GM21423 (cell line): ENCODE measurements at regions not wholly inside any gene's neighbourhood (a gene's known extent, or its start where the extent isn't known, plus 50 kb on each side); places are given as distances from the start of the nearest gene placed in this dataset.

Experiments
- ATAC-seq: cut with Tn5 transposase; IDR thresholded peaks from one replicate; pipeline ENCODE4 v1.9.1; 2021; ENCODE audit warnings: mild to moderate bottlenecking, moderate library complexity; ENCODE audit not compliant: unreplicated experiment

DNA sequence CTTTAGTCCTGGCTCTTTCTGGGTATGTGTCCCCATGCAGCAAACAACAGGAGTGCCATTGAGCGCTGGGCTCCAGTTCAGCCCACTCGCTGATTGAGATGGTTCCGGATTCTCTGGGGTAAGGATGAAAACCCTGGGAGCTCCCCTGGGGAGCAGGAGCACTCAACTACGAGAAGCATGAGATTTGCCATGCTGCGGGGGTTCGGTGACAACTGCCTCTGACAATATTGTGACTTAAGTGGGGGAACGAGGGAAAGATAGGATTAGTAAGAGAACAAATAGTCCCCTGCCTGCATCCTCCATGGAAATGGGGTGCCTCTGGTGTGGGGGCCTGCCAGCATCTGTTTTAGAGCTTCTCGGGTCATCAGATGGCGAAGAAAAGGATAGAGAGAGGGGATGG is 123.6 kb upstream of the IPO9 start:
- ATAC-seq: no peak

GRCh38 chr1:201706109-201706508 is 122.8 kb upstream of the IPO9 start:
- ATAC-seq: no peak

DNA sequence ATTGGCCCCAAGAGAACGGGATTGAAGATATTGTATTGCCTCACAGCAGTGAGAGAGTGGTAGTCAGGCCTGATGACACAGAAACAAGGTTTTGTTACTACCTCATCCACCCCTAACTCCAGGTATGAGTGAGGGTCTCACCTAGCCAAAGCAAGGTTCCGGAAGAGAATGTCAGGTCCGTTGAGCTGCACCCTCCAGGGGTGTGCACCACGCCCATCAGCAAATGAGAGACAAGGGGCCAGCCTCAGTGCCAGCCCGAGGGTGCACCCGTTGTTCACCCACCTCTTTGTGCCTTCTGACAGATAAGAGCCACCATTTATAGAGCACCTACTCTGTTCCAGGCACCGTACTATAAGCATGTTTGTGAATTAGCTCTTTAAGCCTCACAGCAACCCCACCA is 121.9 kb upstream of the IPO9 start:
- no peak for ATAC-seq

DNA sequence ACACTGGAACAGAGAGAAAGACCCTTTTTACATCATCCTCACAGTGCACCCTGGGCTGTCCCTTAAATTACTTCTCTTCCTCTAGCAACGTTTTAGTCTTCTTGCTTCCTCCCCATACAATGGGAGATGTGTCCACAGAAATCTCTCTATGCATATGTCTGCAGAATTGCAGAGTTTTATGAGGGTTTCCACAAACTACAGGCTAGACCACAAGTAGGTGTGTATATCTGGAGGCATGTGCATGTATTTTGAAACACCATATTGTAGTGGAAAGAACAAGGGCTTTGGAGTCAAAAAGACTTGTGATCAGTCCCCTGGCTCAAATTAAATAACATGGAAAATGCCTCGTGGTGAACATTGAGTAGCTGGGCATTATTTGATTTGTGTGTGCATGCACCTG is 121.3 kb upstream of the IPO9 start:
- no peak for ATAC-seq

DNA sequence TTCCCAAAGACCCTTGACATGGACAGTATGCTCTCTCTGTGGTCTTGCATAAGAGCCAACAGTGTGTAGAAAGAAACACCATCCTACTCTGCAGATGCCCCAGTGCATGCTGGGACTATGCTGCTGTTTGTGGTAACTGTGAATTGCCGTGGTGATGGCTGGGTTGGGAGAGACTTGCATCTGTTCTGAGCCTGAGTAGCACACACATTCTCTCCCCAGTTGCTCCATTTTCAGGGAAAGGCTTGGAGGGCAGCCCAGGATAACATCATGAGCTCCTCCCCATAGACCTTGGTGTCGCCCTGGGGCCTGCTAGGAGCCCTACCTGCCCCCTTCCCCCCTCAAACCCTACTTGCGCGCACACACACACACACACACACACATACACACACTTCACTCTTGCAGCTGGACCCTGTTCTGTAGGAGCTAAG is 120.9 kb upstream of the IPO9 start:
- no peak for ATAC-seq

DNA sequence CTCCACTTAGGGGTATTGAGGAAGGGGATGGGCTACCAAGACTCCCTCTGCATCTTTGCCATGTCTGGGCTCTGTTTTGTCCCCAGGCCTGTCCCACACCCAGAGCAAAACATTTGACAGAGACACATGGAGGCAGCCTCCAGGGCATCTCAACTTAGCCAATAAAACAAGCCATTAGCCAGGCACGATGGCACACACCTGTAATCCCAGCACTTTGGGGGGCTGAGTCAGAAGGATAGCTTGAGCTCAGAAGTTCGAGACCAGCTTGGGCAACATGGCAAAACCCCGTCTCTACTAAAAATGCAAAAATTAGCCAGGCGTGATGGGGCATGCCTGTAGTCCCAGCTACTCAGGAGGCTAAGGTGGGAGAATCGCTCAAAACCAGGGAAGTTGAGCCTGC is 120.3 kb upstream of the IPO9 start:
- ATAC-seq: no peak

- no peak for ATAC-seq
These were observed 119.2 kb upstream of the IPO9 start for GRCh38 chr1:201709564-201710295.

DNA sequence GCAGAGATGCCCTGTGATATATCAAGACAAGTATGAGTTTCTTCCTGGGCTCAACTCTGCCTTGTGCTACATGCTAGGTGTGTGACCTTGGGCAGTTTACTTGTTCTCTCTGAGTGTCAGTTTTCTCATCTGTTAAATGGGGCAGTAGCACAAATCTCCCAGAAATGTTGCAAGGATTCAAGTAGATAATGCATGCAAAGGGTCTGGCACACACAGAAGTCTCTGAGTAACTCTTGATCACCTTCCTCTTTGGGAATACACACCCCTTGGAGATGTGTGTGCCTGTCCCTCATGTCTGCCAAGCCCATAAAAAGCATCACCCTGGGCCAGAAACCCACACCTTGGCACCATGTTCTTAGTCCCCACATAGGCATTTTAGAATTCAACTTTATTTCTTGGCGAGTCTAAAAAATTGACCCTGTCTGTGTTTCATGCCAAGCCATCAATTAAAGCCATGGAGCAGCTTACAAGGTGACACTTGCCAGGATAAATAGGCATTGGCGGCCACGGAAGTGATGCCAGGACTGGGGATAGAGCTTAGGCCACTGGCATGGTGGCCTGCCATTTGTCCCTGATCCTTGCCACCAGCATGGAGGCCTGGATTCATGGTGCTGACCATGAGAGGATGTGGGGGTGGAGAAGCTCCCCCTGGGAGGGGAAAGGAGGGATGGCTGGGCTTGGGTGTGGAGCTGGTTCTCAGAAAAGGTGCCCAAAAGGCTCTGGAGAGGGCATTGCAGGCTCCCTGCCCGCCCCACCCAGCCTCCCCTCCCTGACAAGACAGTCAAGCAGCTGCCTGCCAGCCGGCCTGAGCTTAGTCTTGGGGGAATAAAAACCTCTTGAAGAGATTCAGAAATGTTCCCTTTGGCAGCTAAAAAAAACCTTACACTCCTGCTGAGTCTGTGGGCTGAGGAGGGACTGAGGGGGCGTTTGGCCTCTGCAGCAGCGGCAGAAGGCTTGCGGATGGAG is 118.0 kb upstream of the IPO9 start:
- no peak for ATAC-seq

- no peak for ATAC-seq
These were observed 117.1 kb upstream of the IPO9 start for GRCh38 chr1:201711811-201712210.

- no peak for ATAC-seq
These were observed 116.4 kb upstream of the IPO9 start for GRCh38 chr1:201712387-201713085.

DNA sequence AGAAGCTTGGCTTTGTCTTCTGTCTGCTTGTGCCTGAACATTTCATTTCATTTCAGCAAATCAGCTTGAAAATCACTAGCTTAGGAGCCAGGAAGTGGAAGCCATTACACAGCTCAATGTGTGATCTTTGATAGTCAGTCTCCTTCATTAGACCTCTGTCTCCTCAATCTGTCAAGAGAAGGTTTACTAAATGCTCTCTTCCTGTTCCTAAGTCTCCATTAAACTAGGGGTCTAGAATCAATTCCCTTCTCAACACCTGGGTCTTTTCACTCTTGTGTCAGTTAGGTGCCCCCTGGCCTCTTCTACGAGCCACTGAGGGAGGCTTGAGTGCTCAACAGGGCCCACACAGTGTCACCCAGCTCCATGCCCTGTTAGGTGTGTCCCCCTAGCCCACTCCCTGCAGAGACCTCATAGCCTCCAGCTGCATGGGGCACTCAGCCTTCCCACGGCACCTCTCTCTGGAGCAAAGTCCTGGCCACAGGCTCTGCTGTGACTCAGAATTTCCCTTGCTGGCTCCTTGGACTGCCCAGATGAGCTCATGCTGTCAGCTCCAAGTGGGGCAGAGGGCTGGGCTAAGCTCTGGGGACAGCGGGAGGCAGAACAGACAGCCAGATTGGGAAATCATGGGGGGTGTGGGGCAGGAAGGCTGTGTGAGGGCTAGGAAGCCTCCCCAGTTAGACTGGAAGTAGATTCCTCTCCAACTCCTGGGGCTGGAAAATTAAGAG is 115.7 kb upstream of the IPO9 start:
- no peak for ATAC-seq

DNA sequence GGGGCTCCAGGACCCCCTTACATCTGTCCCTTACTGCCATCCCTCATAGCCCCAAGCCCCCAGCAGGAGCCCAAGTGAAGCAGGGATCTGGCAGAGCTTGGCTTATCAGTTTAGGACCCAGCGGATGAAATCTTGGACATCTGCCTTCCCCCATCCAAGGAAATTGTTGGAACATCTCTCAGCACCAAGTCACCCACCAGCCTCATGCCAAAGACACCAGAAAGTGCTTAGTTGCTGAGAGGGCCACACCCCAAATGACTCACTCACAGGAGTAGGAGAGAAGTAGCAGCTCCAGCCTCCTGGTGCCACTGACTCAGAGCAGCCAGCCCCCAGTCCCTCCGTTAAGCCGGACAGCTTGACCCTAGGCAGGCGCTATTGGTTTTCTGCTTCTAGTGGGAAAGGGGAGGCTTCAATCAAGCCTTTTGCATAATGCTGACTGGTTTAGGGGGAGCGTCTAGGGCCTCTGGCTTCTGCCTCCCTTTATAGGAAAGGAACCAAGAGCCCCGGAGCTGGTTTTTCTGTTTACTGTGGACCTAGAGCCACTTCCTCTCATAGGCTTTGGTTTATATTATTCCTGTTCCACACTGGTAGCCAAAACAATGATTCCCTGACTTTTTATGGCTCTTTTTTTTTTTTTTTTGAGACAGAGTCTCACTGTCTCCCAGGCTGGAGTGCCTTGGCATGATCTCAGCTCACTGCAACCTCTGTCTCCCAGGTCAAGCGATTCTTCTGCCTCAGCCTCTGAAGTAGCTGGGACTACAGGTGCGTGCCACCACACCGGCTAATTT is 114.2 kb upstream of the IPO9 start:
- no peak for ATAC-seq

GRCh38 chr1:201715351-201715750 is 113.6 kb upstream of the IPO9 start:
- ATAC-seq: no peak

DNA sequence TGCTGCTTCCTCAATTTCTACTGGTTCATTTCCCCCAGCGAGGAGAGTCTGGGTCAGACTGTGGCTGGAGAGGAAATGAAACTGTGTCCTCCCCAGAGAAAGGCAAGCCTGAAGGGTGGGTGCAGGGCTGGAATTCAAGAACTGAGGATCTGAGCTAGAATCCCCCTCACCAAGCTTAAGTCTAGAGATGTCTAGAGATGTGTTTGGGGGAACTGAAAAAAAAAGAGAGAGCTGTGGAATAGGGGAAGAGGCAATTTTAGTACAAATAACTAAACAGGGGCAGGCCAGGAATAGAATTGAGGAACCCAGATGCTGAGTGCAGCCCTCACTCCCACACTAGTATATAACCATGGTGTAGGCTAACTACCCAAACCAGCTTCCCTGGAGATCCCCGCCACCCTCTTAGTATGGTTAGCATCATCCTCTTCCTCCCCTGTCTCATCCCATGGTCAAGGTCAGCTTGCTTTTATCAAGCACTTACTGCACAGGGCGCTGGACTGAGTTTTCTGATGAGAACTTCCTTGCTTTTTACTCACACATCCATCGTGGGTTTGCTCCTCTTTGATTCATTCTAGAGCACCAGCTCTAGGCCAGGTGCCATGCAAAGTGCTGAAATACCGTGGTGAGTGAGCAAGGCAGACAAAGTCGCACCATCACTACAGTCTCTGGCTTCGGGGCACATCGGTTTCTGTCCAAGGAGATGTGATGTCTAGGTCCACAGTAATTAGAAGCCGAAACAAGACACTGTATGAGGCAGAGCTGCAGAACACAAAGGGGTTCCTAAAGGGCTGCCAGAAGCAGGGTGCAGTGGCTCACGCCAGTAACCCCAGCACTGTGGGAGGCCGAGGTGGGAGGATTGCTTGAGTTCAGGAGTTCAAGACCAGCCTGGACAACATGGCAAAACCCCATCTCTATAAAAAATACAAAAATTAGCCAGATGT is 112.9 kb upstream of the IPO9 start:
- ATAC-seq: no peak

GRCh38 chr1:201716742-201717135 is 112.2 kb upstream of the IPO9 start:
- ATAC-seq: no peak

GRCh38 chr1:201717286-201717685 is 111.7 kb upstream of the IPO9 start:
- ATAC-seq: no peak

- ATAC-seq: no peak
These were observed 110.4 kb upstream of the IPO9 start for GRCh38 chr1:201718346-201719202.
